ENCODE measurements at regions not wholly inside any gene's neighbourhood (a gene's known extent, or its start where the extent isn't known, plus 50 kb on each side); places are given as distances from the start of the nearest gene placed in this dataset.

- H3K4me3 ChIP-seq (ENCODE audit: low read depth, low read length) = no peak overlapping the region
- DNase-seq (ENCODE audit: low read depth) = no peak
Measured at GRCh38 chr12:77337362-77337761, 272.0 kb upstream of the E2F7 start.

GRCh38 chr12:77334806-77335205 lies 269.4 kb upstream of the E2F7 start:
- DNase-seq (ENCODE audit: low read depth) = no peak
- no peak overlapping the region for H3K4me3 ChIP-seq (ENCODE audit: low read depth, low read length)
- no peak for TF ChIP-seq CTCF (IDR thresholded peaks at IDR 0.05; ENCODE audit: low read depth, low read length, missing control alignments)

More at GRCh38 chr12:77337362-77337761, 272.0 kb upstream of the E2F7 start:
- TF ChIP-seq CTCF (IDR thresholded peaks at IDR 0.05; ENCODE audit: low read depth, low read length, missing control alignments) = no peak

GRCh38 chr12:77328326-77328725 lies 263.0 kb upstream of the E2F7 start:
- TF ChIP-seq CTCF (IDR thresholded peaks at IDR 0.05; ENCODE audit: low read depth, low read length, missing control alignments) = no peak
- no peak for DNase-seq (ENCODE audit: low read depth)

GRCh38 chr12:77325511-77326236 lies 260.3 kb upstream of the E2F7 start:
- DNase-seq (ENCODE audit: low read depth) = no peak
- no peak for TF ChIP-seq CTCF (IDR thresholded peaks at IDR 0.05; ENCODE audit: low read depth, low read length, missing control alignments)
- no peak overlapping the region for H3K4me3 ChIP-seq (ENCODE audit: low read depth, low read length)

More at GRCh38 chr12:77328326-77328725, 263.0 kb upstream of the E2F7 start:
- no peak overlapping the region for H3K4me3 ChIP-seq (ENCODE audit: low read depth, low read length)

DNA sequence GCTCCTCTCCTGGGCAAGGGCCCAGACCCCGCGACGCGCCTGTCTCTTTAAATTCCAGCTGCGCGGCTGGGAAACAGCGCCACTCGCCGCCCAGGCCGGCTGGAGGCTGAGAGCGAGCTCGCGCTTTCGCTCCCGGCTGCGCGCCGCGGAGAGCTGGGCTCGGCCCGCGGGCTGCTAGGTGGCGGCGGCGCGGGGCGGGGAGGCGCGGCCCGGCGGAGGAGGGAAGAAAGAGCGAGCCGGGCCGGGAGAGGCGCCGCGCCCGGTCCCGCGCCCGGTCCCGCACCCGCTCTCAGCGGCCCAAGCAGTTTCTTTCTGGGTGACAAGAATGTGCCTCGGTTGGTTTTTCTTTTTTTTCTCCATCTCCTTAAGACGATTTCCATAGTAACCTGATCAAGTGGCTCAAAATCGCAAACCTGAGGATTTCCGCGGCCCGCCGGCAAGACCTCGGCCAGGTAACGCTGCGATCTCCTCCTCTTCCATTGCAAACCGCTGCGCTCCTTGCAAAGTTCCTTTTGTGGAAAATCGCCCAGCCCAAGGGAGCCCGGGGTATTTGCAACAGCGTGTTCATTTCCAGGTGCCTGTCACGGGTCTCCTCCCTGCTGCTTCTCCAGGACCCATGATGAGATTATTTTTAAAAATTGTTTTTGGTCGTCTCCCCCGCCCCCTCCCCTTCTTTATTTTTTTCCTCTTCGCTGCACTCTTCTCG lies 259.5 kb upstream of the E2F7 start:
- peak overlapping the region; percentile 50 for H3K4me3 ChIP-seq (ENCODE audit: low read depth, low read length)
- peak; percentile 48 for TF ChIP-seq CTCF (IDR thresholded peaks at IDR 0.05; ENCODE audit: low read depth, low read length, missing control alignments)

DNA sequence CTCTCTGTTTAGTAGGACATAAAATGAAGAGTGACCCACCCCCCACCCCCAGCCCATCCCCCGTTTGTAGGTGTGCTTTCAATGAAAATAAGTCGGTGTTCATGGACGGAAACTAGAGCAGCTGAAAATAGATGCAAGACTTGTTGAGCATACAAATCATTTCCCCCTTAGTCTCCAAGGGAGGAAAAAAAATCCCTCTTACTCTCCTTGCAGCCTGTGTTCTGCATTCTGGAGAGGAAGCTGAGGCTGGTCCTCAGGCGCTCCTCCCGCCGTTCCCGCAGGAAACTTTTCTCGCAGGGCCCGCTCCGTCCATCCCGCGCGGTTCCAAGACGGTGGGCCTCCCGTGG lies 259.0 kb upstream of the E2F7 start:
- no peak for DNase-seq (ENCODE audit: low read depth)
- TF ChIP-seq CTCF (IDR thresholded peaks at IDR 0.05; ENCODE audit: low read depth, low read length, missing control alignments) = no peak
- peak overlapping the region; percentile 50 for H3K4me3 ChIP-seq (ENCODE audit: low read depth, low read length)

More for the DNA sequence above, 259.5 kb upstream of the E2F7 start:
- DNase-seq (ENCODE audit: low read depth) = no peak
